Skeletal muscle satellite cell (primary cell): ENCODE measurements at regions not wholly inside any gene's neighbourhood (a gene's known extent, or its start where the extent isn't known, plus 50 kb on each side); places are given as distances from the start of the nearest gene placed in this dataset.

Experiments
- H3K27me3 ChIP-seq: 2 replicates; pipeline ENCODE4 v1.7.0; 2013; ENCODE audit warnings: low read length; ENCODE audit not compliant: control insufficient read depth, insufficient read depth
- H3K36me3 ChIP-seq: 2 replicates; pipeline ENCODE4 v1.7.0; 2013; ENCODE audit warnings: mild to moderate bottlenecking, control low read depth, low read length; ENCODE audit not compliant: insufficient read depth
- H3K4me1 ChIP-seq: 2 replicates; pipeline ENCODE4 v1.7.0; 2013; ENCODE audit warnings: low read length; ENCODE audit not compliant: control insufficient read depth, insufficient read depth
- H3K4me2 ChIP-seq: 2 replicates; pipeline ENCODE4 v1.7.0; 2013; ENCODE audit warnings: mild to moderate bottlenecking, low read length
- H3K4me3 ChIP-seq: 2 replicates; pipeline ENCODE4 v1.7.0; 2013; ENCODE audit warnings: low read length
- H3K9ac ChIP-seq: 2 replicates; pipeline ENCODE4 v1.7.0; 2013; ENCODE audit warnings: mild to moderate bottlenecking, low read depth, low read length, moderate library complexity
- H3K9me3 ChIP-seq: replicated peaks from 2 replicates; pipeline ENCODE4 v1.7.0; 2013; ENCODE audit warnings: mild to moderate bottlenecking, control low read depth, low read length

- Histone ChIP-seq H3K4me2 (no peak overlapping the region), H3K9ac (no peak overlapping the region), H3K4me3 (no peak overlapping the region), H3K4me1 (peaks cover 7% of the 10 kb centered on the region), H3K36me3 (no peaks in the 10 kb centered on the region), H3K27me3 (peaks cover 38% of the 10 kb centered on the region), H3K9me3 (no peaks in the 10 kb centered on the region)
Measured at GRCh38 chr4:140271553-140271952, 101.9 kb upstream of the SCOC start.

DNA sequence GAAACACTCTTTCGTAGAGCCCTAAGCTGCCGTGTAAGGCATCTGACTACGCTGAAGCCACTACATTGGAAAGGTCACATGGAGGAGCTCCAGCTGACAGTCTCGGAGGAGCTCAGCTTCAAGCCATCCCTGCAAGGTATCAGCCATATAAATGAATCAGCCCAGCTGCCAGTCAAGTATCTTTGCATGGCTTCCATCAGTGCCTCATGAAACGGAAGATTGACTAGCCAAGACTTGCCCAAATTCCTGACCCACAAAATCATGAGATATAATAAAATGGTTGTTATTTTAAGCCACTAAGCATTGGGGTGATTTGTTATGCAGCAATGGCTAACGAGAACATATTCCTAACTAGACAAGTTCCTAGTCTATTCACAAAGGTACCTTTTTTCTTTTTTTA is 104.1 kb upstream of the SCOC start:
- no peak overlapping the region for H3K4me2 ChIP-seq
- no peak overlapping the region for H3K4me3 ChIP-seq
- peaks cover 28% of the 10 kb centered on the region for H3K27me3 ChIP-seq
- H3K4me1 ChIP-seq, result peaks cover 7% of the 10 kb centered on the region
- no peak overlapping the region for H3K9ac ChIP-seq
- H3K36me3 ChIP-seq, result no peaks in the 10 kb centered on the region
- H3K9me3 ChIP-seq, result no peaks in the 10 kb centered on the region

- Histone ChIP-seq H3K9me3 (no peaks in the 10 kb centered on the region), H3K36me3 (no peaks in the 10 kb centered on the region), H3K4me2 (no peak overlapping the region), H3K27me3 (peaks cover 24% of the 10 kb centered on the region), H3K4me3 (no peak overlapping the region), H3K4me1 (peaks cover 7% of the 10 kb centered on the region), H3K9ac (no peak overlapping the region)
Measured at GRCh38 chr4:140268186-140268841, 105.1 kb upstream of the SCOC start.

- H3K27me3 ChIP-seq, result peaks cover 21% of the 10 kb centered on the region
- H3K36me3 ChIP-seq, result no peaks in the 10 kb centered on the region
- no peak overlapping the region for H3K4me3 ChIP-seq
- no peaks in the 10 kb centered on the region for H3K9me3 ChIP-seq
- H3K9ac ChIP-seq, result no peak overlapping the region
- H3K4me1 ChIP-seq, result peaks cover 7% of the 10 kb centered on the region
- no peak overlapping the region for H3K4me2 ChIP-seq
Measured at GRCh38 chr4:140267576-140267975, 105.9 kb upstream of the SCOC start.

DNA sequence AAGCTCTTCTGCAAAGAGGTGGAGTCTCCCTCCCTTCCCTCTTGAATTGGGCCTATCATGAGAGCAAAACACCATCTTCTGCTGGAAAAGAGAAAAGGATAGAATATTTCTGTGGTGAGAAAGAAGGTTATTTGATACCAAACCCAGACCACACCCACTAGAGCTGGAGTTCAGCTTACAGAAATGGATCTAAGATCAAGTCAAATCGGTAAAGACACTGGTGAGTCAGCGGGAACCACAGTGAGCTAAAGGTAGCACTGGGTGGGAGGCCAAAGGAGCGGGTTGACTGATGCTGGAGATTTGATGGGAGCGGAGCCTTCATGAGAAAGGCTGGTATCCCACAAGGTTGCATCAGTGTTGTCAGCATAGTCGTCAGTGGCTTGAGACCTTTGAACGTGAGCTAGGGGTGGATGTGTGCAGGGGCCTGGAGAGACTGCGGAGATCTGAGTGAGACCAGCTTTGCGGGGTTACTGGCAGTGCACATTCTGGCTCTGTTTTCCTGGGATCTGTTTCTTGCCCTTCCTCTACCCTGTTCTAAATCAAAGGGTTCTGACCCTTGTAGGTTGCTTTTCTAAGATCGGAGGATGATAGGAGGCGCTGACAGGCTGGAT is 106.4 kb upstream of the SCOC start:
- no peaks in the 10 kb centered on the region for H3K36me3 ChIP-seq
- peaks cover 17% of the 10 kb centered on the region for H3K27me3 ChIP-seq
- no peak overlapping the region for H3K4me3 ChIP-seq
- peaks cover 7% of the 10 kb centered on the region for H3K4me1 ChIP-seq
- H3K4me2 ChIP-seq, result no peak overlapping the region
- H3K9ac ChIP-seq, result no peak overlapping the region
- H3K9me3 ChIP-seq, result no peaks in the 10 kb centered on the region

GRCh38 chr4:140260227-140260626 is 106.2 kb upstream of the MAML3 start:
- peaks cover 35% of the 10 kb centered on the region for H3K4me1 ChIP-seq
- H3K36me3 ChIP-seq, result no peaks in the 10 kb centered on the region
- no peak overlapping the region for H3K4me3 ChIP-seq
- no peaks in the 10 kb centered on the region for H3K27me3 ChIP-seq
- H3K4me2 ChIP-seq, result peak overlapping the region; percentile 22
- H3K9me3 ChIP-seq, result no peaks in the 10 kb centered on the region
- H3K9ac ChIP-seq, result no peak overlapping the region

DNA sequence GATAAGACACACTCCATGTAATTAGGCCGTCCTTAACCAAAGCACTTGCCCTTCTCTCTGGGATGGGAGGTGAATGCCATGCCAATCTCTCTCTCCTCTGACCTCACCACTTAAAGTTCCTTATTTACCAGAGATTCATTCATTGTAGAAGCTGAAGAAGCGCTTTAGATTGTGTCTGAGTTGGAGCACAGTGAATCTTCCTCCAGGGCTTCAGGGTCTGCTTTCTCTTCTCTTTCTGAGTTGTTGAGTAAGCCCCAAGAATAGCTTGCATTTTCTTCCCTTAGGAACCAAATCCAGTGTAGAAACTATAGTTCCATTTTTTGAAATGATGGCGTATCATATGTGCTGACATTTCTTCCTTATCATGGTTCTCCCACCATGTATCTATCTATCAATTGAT is 104.5 kb upstream of the MAML3 start:
- no peak overlapping the region for H3K9ac ChIP-seq

DNA sequence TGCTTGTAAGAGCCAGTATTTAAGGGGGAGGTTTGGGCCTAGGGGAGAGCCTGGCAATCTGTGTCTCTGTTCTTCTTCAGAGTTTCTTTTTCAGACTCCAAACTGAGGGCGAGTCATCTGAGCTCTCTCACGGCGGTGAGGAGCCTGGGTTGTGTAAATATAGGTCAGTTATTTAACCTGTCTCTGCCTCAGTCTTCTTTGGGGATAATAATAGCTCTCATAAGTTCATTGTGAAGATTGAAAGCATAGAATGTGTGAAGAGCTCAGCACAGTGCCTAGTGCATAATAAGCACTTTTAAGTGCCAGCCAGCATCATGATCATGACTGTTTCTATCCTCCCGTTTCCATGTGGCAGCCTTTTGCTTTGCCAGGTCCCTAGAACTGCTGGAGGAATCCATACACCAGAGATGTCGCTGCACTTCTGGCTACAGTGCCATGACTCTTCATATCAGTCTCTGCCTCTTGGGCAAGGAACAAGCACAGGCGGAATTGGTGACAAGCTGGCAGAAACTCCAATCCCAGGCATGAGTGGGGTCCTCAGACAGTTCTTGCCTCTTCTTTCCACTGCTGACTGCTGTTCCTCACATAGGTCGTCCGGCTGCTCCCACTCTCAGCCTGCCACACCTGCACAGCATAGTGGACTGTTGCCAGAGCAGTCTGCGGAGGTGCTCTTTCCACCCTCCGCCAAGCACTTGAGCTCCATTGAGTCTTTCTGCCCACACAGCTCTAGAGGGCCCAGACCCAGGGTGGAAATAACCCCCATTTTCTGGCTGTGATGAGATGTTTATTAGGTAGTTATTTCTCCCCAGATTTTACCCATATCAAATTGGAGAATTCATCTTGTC is 103.7 kb upstream of the MAML3 start:
- no peaks in the 10 kb centered on the region for H3K9me3 ChIP-seq
- no peak overlapping the region for H3K9ac ChIP-seq
- H3K27me3 ChIP-seq, result no peaks in the 10 kb centered on the region
- peaks cover 45% of the 10 kb centered on the region for H3K4me1 ChIP-seq
- no peak overlapping the region for H3K4me2 ChIP-seq
- H3K36me3 ChIP-seq, result no peaks in the 10 kb centered on the region
- no peak overlapping the region for H3K4me3 ChIP-seq

More for the DNA sequence above, 104.5 kb upstream of the MAML3 start:
- Histone ChIP-seq H3K4me3 (no peak overlapping the region), H3K4me1 (peaks cover 45% of the 10 kb centered on the region), H3K36me3 (no peaks in the 10 kb centered on the region), H3K27me3 (no peaks in the 10 kb centered on the region), H3K4me2 (no peak overlapping the region), H3K9me3 (no peaks in the 10 kb centered on the region)

DNA sequence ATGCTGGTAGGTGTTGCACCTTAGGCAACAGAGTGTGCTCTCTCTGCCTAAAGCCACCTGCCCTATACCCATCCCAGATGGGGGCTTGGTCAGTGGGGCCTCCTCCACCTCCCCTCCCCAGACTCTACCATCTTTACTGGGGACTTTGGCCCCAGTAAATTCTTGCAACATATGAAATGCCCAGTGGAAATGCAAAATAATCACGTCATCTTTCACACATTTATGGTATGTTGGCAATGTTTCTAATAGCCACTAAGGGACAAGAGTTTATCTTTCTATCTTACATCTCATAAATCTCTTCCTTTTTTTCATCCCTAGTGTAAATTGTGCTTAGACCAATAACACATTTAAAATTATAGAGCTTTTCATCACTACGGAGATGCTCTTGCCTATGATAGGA is 103.0 kb upstream of the MAML3 start:
- Histone ChIP-seq H3K9ac (no peak overlapping the region), H3K4me1 (peaks cover 51% of the 10 kb centered on the region), H3K36me3 (no peaks in the 10 kb centered on the region), H3K4me2 (peak overlapping the region; percentile 2), H3K4me3 (no peak overlapping the region), H3K27me3 (no peaks in the 10 kb centered on the region), H3K9me3 (no peaks in the 10 kb centered on the region)

GRCh38 chr4:140256335-140256734 is 102.4 kb upstream of the MAML3 start:
- Histone ChIP-seq H3K4me2 (peak overlapping the region; percentile 2), H3K36me3 (no peaks in the 10 kb centered on the region), H3K27me3 (no peaks in the 10 kb centered on the region), H3K9ac (no peak overlapping the region), H3K9me3 (no peaks in the 10 kb centered on the region), H3K4me3 (no peak overlapping the region), H3K4me1 (peaks cover 51% of the 10 kb centered on the region)

GRCh38 chr4:140255927-140256326 is 101.9 kb upstream of the MAML3 start:
- Histone ChIP-seq H3K4me2 (no peak overlapping the region), H3K4me3 (no peak overlapping the region), H3K9ac (no peak overlapping the region), H3K9me3 (no peaks in the 10 kb centered on the region), H3K4me1 (peaks cover 51% of the 10 kb centered on the region), H3K27me3 (no peaks in the 10 kb centered on the region), H3K36me3 (no peaks in the 10 kb centered on the region)
